Prostate gland (tissue), 2 donors: ENCODE measurements at regions not wholly inside any gene's neighbourhood (a gene's known extent, or its start where the extent isn't known, plus 50 kb on each side); places are given as distances from the start of the nearest gene placed in this dataset.

Experiments
- POLR2A ChIP-seq: fragments of 450-650 bp; IDR thresholded peaks from one replicate; pipeline ENCODE4 v1.6.1; 2016; ENCODE audit warnings: antibody characterized with exemption, mild to moderate bottlenecking
- TF ChIP-seq, protein P1 (sequence below), 4 experiments: fragments of 200-600 bp in 2 of 4; fragments of 450-650 bp in 2 of 4; sonication (generic) in 2 of 4; IDR thresholded peaks; 1 replicate in 3 of 4; 2 replicates in 1 of 4; pipeline ENCODE4 v1.5.1; 2016 to 2019; ENCODE audit warnings: antibody characterized with exemption in 4 of 4, mild to moderate bottlenecking in 2 of 4, moderate library complexity in 2 of 4

DNA sequence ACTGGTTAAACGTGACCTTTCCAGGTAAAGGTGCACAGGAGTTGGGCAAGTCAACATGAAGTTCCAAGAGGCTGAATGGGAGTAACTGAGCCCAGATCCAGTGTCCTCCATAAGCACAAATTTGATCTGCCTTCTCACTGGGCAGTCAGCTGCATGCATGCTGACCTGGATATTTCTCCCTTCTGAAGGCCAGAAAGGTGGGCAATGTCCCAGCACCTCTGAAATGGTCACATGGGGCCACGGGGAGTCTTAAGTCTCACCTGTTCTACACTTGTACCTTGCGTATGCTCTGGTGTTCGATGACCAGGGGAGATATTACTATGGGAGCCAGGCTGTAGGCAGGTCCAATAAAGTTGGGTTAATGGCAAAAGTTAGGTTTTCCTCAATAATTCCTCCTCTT lies 240.2 kb downstream of the SIPA1L2 start:
- TF ChIP-seq, protein P1, sequence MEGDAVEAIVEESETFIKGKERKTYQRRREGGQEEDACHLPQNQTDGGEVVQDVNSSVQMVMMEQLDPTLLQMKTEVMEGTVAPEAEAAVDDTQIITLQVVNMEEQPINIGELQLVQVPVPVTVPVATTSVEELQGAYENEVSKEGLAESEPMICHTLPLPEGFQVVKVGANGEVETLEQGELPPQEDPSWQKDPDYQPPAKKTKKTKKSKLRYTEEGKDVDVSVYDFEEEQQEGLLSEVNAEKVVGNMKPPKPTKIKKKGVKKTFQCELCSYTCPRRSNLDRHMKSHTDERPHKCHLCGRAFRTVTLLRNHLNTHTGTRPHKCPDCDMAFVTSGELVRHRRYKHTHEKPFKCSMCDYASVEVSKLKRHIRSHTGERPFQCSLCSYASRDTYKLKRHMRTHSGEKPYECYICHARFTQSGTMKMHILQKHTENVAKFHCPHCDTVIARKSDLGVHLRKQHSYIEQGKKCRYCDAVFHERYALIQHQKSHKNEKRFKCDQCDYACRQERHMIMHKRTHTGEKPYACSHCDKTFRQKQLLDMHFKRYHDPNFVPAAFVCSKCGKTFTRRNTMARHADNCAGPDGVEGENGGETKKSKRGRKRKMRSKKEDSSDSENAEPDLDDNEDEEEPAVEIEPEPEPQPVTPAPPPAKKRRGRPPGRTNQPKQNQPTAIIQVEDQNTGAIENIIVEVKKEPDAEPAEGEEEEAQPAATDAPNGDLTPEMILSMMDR (IDR thresholded peaks at IDR 0.05), result no peak
- no peak for TF ChIP-seq POLR2A
